WTC11 (cell line): ENCODE measurements at regions not wholly inside any gene's neighbourhood (a gene's known extent, or its start where the extent isn't known, plus 50 kb on each side); places are given as distances from the start of the nearest gene placed in this dataset.

Experiments used
- ATF1 ChIP-seq: sonication (generic); formaldehyde crosslinking; IDR thresholded peaks from 2 replicates; pipeline ENCODE4 v1.8.1; 2023; ENCODE audit warnings: mild to moderate bottlenecking, moderate library complexity, missing genetic modification reagents
- FOXJ3 ChIP-seq: sonication (generic); formaldehyde crosslinking; IDR thresholded peaks from 2 replicates; pipeline ENCODE4 v1.9.0; 2021; ENCODE audit warnings: missing genetic modification reagents, mild to moderate bottlenecking, borderline replicate concordance
- JUN ChIP-seq: sonication (generic); formaldehyde crosslinking; IDR thresholded peaks from 2 replicates; pipeline ENCODE4 v1.8.0; 2023; ENCODE audit warnings: mild to moderate bottlenecking, missing genetic modification reagents
- KAT7 ChIP-seq: sonication (generic); formaldehyde crosslinking; IDR thresholded peaks from 2 replicates; pipeline ENCODE4 v1.8.1; 2023; ENCODE audit warnings: missing genetic modification reagents, mild to moderate bottlenecking, borderline replicate concordance
- NR2C2 ChIP-seq: sonication (generic); formaldehyde crosslinking; IDR thresholded peaks from 2 replicates; pipeline ENCODE4 v1.8.0; 2022; ENCODE audit warnings: mild to moderate bottlenecking, missing genetic modification reagents
- TCF7 ChIP-seq: sonication (generic); formaldehyde crosslinking; IDR thresholded peaks from 2 replicates; pipeline ENCODE4 v1.8.0; 2022; ENCODE audit warnings: mild to moderate bottlenecking, low read depth, missing genetic modification reagents, moderate library complexity
- TF ChIP-seq, protein P1 (sequence below): sonication (generic); formaldehyde crosslinking; IDR thresholded peaks from 2 replicates; pipeline ENCODE4 v1.8.0; 2023; ENCODE audit warnings: mild to moderate bottlenecking, missing genetic modification reagents
- TF ChIP-seq, protein P2 (sequence below): fragments of 200-600 bp; IDR thresholded peaks from 2 replicates; pipeline ENCODE4 v1.8.0; 2022; ENCODE audit warnings: antibody characterized with exemption
- TF ChIP-seq, protein P3 (sequence below): sonication (generic); formaldehyde crosslinking; IDR thresholded peaks from 2 replicates; pipeline ENCODE4 v1.8.0; 2022; ENCODE audit warnings: mild to moderate bottlenecking, missing genetic modification reagents
- TF ChIP-seq, protein P4 (sequence below): sonication (generic); formaldehyde crosslinking; IDR thresholded peaks from 2 replicates; pipeline ENCODE4 v1.8.1; 2023; ENCODE audit warnings: mild to moderate bottlenecking, moderate library complexity, missing genetic modification reagents
- TF ChIP-seq, protein P5 (sequence below): fragments of 250-450 bp; sonication (Bioruptor Pico); conservative IDR thresholded peaks from 2 replicates; pipeline ENCODE4 v1.9.0; 2021; ENCODE audit warnings: mild to moderate bottlenecking
- TF ChIP-seq, protein P6 (sequence below): sonication (generic); formaldehyde crosslinking; conservative IDR thresholded peaks from 2 replicates; pipeline ENCODE4 v1.8.1; 2022; ENCODE audit warnings: mild to moderate bottlenecking, missing genetic modification reagents
- TF ChIP-seq, protein P7 (sequence below): sonication (generic); formaldehyde crosslinking; IDR thresholded peaks from 2 replicates; pipeline ENCODE4 v1.8.1; 2022; ENCODE audit warnings: mild to moderate bottlenecking, moderate library complexity, missing genetic modification reagents

DNA sequence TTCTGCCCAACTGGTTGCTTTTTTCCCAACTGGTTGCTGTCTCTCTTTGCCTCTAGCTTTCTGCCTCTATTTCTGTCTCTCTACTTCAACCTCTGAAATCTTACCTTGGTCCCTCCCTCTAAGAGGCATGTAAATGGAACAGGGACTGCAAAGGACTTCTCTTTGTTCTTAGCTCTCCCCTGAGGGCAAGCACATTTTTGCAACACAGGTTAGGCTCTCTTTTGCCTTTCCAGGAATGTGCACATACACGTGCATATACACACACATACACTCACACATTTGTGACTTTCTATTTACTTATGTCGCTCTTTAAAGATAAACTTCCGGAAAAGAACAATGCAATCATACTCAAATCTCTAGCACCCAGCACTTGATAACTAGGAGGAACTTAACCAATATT, 262.6 kb upstream of the DDX18 start:
- TF ChIP-seq, protein P1, sequence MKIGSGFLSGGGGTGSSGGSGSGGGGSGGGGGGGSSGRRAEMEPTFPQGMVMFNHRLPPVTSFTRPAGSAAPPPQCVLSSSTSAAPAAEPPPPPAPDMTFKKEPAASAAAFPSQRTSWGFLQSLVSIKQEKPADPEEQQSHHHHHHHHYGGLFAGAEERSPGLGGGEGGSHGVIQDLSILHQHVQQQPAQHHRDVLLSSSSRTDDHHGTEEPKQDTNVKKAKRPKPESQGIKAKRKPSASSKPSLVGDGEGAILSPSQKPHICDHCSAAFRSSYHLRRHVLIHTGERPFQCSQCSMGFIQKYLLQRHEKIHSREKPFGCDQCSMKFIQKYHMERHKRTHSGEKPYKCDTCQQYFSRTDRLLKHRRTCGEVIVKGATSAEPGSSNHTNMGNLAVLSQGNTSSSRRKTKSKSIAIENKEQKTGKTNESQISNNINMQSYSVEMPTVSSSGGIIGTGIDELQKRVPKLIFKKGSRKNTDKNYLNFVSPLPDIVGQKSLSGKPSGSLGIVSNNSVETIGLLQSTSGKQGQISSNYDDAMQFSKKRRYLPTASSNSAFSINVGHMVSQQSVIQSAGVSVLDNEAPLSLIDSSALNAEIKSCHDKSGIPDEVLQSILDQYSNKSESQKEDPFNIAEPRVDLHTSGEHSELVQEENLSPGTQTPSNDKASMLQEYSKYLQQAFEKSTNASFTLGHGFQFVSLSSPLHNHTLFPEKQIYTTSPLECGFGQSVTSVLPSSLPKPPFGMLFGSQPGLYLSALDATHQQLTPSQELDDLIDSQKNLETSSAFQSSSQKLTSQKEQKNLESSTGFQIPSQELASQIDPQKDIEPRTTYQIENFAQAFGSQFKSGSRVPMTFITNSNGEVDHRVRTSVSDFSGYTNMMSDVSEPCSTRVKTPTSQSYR (CRISPR knock-in tag), result no peak
- no peak for TF ChIP-seq ATF1 (CRISPR knock-in tag)
- no peak for TF ChIP-seq FOXJ3
- no peak for TF ChIP-seq JUN (CRISPR knock-in tag)
- TF ChIP-seq, protein P2, sequence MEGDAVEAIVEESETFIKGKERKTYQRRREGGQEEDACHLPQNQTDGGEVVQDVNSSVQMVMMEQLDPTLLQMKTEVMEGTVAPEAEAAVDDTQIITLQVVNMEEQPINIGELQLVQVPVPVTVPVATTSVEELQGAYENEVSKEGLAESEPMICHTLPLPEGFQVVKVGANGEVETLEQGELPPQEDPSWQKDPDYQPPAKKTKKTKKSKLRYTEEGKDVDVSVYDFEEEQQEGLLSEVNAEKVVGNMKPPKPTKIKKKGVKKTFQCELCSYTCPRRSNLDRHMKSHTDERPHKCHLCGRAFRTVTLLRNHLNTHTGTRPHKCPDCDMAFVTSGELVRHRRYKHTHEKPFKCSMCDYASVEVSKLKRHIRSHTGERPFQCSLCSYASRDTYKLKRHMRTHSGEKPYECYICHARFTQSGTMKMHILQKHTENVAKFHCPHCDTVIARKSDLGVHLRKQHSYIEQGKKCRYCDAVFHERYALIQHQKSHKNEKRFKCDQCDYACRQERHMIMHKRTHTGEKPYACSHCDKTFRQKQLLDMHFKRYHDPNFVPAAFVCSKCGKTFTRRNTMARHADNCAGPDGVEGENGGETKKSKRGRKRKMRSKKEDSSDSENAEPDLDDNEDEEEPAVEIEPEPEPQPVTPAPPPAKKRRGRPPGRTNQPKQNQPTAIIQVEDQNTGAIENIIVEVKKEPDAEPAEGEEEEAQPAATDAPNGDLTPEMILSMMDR, result no peak
- TF ChIP-seq NR2C2 (CRISPR knock-in tag), result no peak
- TF ChIP-seq, protein P3, sequence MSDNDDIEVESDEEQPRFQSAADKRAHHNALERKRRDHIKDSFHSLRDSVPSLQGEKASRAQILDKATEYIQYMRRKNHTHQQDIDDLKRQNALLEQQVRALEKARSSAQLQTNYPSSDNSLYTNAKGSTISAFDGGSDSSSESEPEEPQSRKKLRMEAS (CRISPR knock-in tag), result no peak
- TF ChIP-seq, protein P4, sequence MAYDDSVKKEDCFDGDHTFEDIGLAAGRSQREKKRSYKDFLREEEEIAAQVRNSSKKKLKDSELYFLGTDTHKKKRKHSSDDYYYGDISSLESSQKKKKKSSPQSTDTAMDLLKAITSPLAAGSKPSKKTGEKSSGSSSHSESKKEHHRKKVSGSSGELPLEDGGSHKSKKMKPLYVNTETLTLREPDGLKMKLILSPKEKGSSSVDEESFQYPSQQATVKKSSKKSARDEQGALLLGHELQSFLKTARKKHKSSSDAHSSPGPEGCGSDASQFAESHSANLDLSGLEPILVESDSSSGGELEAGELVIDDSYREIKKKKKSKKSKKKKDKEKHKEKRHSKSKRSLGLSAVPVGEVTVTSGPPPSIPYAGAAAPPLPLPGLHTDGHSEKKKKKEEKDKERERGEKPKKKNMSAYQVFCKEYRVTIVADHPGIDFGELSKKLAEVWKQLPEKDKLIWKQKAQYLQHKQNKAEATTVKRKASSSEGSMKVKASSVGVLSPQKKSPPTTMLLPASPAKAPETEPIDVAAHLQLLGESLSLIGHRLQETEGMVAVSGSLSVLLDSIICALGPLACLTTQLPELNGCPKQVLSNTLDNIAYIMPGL (CRISPR knock-in tag), result no peak
- TF ChIP-seq KAT7 (CRISPR knock-in tag), result no peak
- TF ChIP-seq, protein P5, sequence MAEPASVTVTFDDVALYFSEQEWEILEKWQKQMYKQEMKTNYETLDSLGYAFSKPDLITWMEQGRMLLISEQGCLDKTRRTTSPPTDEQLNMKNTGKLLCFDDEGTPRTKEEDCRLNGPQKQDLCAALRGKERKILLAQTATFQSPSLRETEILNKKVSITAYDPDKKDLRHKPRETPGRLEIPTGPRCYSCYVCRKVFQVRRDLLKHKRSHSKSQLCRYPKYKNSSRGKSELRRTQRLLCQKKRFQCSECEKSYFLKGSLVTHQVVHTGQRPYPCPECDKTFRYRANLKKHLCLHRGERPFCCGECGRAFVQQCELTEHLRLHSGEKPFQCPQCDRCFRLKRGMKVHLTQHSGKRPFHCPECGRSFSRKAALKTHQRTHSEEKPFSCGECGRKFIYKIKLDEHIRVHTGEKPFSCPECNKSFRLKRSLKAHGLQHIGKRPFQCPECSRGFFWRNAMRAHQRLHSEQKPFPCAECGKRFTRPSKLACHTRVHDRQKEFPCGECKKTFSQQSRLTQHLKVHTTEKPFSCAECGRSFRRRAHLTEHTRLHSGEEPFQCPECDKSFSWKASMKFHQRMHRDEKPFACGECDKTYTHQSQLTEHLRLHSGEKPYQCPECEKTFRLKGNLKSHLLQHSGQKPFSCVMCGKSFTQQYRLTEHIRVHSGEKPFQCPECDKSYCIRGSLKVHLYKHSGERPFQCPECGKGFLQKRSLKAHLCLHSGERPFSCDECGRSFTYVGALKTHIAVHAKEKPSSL, result no peak
- TF ChIP-seq, protein P6, sequence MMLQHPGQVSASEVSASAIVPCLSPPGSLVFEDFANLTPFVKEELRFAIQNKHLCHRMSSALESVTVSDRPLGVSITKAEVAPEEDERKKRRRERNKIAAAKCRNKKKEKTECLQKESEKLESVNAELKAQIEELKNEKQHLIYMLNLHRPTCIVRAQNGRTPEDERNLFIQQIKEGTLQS, result no peak
- TF ChIP-seq, protein P7, sequence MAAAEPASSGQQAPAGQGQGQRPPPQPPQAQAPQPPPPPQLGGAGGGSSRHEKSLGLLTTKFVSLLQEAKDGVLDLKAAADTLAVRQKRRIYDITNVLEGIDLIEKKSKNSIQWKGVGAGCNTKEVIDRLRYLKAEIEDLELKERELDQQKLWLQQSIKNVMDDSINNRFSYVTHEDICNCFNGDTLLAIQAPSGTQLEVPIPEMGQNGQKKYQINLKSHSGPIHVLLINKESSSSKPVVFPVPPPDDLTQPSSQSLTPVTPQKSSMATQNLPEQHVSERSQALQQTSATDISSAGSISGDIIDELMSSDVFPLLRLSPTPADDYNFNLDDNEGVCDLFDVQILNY (CRISPR knock-in tag), result no peak
- no peak for TF ChIP-seq TCF7 (CRISPR knock-in tag)
